ENCODE measurements at regions not wholly inside any gene's neighbourhood (a gene's known extent, or its start where the extent isn't known, plus 50 kb on each side); places are given as distances from the start of the nearest gene placed in this dataset.

DNA sequence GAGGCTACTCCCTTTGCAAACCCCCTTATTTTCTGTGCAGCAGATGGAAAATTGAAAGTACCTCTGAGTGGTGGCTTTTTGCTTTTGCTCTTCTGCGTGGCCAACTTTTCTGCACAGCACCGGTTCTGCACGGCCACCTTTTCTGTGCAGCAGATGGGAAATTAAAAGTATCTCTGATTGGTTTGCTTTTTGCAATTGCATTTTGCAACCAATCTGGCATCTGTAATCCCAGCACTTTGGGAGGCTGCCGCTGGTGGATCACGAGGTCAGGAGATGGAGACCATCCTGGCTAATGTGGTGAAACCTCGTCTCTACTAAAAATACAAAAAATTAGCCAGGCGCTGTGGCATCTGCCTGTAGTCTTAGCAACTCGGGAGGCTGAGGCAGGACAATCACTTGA lies 79.5 kb upstream of the CHMP2B start:
- TF ChIP-seq JUNB (CRISPR knock-in tag; conservative IDR thresholded peaks at IDR 0.05) (no peak), CHD1 (IDR thresholded peaks at IDR 0.05; ENCODE audit: low read length) (no peak), NCOA2 (IDR thresholded peaks at IDR 0.05; ENCODE audit: partially characterized antibody in 2 of 2) (no peak), ZEB2 (IDR thresholded peaks at IDR 0.05) (no peak), POLR2A (conservative IDR thresholded peaks at IDR 0.05) (no peak), SRSF7 (optimal IDR thresholded peaks at IDR 0.05; ENCODE audit: low read depth, low read length) (no peak), ZNF717 (CRISPR knock-in tag; IDR thresholded peaks at IDR 0.05) (no peak)
- TF ChIP-seq, protein P1, sequence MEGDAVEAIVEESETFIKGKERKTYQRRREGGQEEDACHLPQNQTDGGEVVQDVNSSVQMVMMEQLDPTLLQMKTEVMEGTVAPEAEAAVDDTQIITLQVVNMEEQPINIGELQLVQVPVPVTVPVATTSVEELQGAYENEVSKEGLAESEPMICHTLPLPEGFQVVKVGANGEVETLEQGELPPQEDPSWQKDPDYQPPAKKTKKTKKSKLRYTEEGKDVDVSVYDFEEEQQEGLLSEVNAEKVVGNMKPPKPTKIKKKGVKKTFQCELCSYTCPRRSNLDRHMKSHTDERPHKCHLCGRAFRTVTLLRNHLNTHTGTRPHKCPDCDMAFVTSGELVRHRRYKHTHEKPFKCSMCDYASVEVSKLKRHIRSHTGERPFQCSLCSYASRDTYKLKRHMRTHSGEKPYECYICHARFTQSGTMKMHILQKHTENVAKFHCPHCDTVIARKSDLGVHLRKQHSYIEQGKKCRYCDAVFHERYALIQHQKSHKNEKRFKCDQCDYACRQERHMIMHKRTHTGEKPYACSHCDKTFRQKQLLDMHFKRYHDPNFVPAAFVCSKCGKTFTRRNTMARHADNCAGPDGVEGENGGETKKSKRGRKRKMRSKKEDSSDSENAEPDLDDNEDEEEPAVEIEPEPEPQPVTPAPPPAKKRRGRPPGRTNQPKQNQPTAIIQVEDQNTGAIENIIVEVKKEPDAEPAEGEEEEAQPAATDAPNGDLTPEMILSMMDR (IDR thresholded peaks at IDR 0.05 in 2 of 3, conservative IDR thresholded peaks at IDR 0.05 in 1 of 3; ENCODE audit: insufficient read depth in 2 of 3, low read depth in 1 of 3, low read length in 3 of 3) = no peak
- TF ChIP-seq, protein P2, sequence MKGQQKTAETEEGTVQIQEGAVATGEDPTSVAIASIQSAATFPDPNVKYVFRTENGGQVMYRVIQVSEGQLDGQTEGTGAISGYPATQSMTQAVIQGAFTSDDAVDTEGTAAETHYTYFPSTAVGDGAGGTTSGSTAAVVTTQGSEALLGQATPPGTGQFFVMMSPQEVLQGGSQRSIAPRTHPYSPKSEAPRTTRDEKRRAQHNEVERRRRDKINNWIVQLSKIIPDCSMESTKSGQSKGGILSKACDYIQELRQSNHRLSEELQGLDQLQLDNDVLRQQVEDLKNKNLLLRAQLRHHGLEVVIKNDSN (CRISPR knock-in tag; IDR thresholded peaks at IDR 0.05) = no peak
- TF ChIP-seq, protein P3, sequence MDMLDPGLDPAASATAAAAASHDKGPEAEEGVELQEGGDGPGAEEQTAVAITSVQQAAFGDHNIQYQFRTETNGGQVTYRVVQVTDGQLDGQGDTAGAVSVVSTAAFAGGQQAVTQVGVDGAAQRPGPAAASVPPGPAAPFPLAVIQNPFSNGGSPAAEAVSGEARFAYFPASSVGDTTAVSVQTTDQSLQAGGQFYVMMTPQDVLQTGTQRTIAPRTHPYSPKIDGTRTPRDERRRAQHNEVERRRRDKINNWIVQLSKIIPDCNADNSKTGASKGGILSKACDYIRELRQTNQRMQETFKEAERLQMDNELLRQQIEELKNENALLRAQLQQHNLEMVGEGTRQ (CRISPR knock-in tag; IDR thresholded peaks at IDR 0.05) = no peak

Measured in K562 (cell line).